NCI-H2029 treated with DMSO at 0.1 percent for 48 hours (cell line): ENCODE measurements at regions not wholly inside any gene's neighbourhood (a gene's known extent, or its start where the extent isn't known, plus 50 kb on each side); places are given as distances from the start of the nearest gene placed in this dataset.

Source experiments
- DNase-seq: peaks from one replicate; lab custom pipeline; 2025; lab: John Stamatoyannopoulos, UW

DNA sequence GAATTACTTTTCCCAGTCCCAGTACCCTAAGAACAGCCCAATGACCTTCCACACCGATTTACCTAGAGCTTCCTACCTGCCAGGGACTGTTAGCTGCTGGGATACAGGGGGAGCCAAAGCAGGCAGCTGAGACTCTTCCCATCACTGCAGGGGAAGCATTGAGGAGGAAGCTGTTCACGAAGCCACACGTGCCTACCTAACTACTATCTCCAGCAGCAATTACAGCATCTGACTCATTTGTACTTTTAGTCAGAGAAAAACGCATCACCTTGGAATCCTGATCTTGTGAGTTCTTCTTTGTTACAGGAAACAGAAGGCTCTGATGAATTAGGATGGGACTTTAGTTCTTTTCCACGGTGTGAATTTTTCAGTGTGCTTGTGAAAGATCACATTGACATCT is 113.7 kb upstream of the DHX40 start:
- DNase-seq: no peak

DNA sequence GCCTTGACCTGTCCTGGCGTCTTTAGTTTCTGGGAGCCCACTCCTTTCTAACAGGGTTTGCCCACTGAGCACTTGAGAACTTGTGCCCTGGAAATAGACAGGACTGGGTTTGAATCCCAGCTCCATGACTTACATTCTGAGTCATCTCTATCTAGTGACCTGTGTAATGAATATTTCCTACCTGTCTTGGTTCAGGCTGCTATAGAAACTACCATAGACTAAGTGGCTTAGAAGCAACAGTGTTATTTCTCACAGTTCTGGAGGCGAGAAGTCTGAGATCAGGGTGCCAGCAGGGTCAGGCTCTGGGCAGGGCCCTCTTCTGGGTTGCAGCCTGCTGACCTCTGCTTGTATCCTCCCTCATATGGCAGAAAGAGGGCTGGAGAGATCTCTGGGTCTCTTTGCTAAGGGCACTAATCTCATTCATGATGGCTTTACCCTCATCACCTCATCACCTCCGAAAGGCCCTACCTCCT is 110.7 kb upstream of the DHX40 start:
- no peak for DNase-seq

- DNase-seq: no peak
These were observed 109.0 kb upstream of the DHX40 start for GRCh38 chr17:59456428-59456827.

- DNase-seq: peak; percentile 39
These were observed 108.3 kb upstream of the DHX40 start for GRCh38 chr17:59456923-59457615.

GRCh38 chr17:59462385-59462784 is 103.0 kb upstream of the DHX40 start:
- DNase-seq: no peak

DNA sequence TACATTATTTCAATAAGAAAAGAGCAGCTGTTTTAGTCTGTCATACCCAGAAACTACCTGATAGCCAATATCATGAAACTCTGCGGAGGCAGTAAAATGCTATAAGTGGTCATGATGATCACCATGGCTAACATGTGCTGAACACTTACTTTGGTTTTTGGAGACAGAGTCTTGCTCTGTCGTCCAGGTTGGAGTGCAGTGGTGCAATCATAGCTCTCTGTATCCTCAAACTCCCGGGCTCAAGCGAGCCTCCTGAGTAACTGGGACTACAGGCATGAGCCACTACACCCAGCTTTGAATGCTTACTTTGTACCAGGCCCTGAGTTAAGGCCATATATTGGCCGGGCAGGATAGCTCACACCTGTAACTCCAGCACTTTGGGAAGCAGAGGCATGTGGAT is 101.2 kb upstream of the DHX40 start:
- DNase-seq: no peak

GRCh38 chr17:59465949-59466307 is 99.5 kb upstream of the DHX40 start:
- DNase-seq: no peak

DNA sequence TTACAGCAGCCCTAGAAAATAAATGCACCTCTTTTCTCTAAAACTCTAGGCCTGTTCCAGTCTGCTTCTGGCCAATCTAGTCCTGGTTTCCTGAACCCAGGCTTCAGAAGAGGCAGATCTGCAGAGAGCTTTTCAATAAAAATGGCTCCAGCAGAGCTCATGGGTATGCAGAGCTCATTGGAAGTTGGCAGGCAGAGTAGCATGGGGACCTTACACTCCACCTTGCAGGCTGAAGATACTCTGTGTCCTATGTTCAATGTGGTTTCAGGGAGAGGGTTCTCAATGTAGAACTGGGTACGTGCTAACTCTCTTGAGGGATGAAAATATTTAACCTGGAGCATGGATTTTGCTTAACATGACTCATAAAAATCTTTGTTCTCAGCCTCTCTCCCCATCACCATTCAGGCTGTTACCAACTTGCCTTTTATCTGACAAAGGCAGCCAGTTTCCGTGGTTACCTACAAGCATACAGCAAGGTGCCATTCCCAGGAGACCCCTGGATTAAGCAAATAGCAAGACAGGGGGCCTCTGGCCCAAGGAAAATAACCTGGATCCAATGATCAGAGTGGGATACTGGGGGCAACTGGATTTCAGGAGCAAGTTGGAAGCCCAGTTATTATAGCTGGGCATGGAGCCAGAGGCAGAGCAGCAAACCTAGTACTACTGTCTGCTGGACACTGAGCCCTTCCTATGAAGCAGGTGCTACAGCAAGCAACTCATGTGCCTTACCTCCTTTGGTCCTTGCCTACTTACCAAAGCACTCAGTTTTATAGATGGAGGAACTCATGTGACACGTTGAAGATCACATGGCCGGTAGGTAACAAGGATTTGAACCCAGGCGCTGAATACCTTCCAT is 98.2 kb upstream of the DHX40 start:
- no peak for DNase-seq

DNA sequence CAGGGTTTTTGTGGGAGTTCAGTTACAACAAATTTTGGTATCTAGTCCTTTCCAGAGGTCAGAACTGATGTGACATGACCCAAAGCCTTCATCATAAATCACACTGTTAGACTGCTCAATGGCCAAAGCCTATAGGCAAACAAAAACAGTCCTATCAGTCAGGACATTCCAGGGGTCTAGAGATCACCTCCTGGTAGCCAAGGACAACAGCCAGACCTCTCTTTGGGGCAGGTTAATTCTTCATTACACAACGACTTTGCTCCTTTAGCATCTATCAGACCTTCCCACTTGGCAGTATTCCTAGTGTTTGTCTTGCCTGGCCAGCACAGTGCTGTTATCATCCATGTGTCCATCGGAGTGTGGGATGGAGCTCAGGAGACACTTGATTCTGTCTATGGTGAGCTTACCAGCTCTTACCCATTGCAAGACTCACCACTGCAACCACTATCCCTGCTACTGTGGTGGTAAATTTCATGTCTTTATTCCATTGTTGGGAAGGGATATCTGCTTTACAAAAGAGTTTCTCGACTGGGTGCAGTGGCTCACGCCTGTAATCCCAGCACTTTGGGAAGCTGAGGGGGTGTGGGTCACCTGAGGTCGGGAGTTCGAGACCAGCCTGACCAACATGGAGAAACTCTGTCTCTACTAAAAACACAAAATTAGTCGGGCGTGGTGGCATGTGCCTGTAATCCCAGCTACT is 95.5 kb upstream of the DHX40 start:
- no peak for DNase-seq

DNA sequence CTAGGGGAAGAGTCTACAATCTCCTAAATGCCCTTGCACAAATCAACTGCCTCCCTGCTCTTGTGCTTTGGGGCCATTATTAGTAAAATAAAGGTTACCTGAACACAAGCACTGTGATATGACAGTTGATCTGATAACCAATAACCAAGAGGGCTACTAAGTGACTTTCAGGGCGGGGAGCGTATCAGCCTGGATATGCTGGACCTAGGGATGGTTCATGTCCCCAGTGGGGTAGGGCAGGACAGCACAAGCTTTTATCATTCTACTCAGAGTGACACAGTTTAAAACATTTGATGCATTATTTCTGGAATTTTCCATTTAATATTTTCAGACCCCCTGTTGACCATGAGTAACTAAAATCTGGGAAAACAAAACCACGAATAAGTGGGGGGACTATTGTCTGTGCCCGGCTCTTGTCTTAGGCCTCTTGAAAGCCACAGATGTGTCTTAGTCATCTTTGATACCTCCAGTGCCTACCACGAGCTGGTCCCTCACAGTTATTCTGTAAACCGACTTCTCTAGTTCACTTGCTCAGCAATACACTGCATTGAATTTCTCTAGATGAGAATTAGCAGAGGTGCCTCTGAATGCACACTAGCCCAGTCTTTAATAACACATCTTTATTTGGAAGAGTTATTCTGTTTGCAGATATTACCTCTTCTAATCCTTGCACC is 94.6 kb upstream of the DHX40 start:
- DNase-seq: no peak

- no peak for DNase-seq
These were observed 89.0 kb upstream of the DHX40 start for GRCh38 chr17:59476413-59476812.

GRCh38 chr17:59479141-59479540 is 86.3 kb upstream of the DHX40 start:
- DNase-seq: no peak

GRCh38 chr17:59483860-59484259 is 81.5 kb upstream of the DHX40 start:
- no peak for DNase-seq

DNA sequence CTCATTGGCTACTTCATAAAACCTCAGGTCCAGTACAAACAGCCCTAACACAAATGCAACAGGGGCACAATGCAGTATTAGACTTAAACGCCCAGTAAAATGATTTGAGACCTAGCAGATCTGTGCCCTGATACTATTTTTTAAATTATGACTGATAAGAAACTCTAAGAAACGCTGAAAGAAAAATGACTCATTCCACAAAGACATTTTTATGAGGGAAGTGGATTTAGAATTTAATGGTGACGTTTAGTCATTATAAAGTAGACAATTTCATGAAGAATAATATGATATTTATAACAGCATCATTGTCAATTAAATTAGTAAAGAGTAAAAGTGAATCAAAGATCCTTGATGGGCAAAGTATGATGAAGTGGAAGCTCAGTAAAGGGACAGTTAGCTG is 80.4 kb upstream of the DHX40 start:
- DNase-seq: no peak

DNA sequence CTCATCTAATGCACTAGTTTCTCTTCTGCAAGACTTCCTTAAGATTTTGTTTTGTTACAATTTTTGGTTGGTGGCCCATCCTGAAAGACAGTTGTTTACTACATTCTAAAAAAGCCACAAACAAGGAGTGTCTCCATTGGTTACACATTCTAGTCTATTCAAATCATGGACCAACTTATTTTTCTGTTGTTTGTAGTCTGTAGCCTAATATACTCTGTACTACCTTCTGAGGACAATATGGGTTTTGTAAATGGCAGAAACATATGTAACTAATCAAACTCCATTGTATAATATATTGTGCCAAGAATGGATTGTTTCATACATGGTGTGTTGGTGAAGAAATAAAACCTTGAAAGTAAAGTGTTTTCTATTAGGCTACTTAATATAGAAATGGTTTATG is 79.5 kb upstream of the DHX40 start:
- DNase-seq: no peak

DNA sequence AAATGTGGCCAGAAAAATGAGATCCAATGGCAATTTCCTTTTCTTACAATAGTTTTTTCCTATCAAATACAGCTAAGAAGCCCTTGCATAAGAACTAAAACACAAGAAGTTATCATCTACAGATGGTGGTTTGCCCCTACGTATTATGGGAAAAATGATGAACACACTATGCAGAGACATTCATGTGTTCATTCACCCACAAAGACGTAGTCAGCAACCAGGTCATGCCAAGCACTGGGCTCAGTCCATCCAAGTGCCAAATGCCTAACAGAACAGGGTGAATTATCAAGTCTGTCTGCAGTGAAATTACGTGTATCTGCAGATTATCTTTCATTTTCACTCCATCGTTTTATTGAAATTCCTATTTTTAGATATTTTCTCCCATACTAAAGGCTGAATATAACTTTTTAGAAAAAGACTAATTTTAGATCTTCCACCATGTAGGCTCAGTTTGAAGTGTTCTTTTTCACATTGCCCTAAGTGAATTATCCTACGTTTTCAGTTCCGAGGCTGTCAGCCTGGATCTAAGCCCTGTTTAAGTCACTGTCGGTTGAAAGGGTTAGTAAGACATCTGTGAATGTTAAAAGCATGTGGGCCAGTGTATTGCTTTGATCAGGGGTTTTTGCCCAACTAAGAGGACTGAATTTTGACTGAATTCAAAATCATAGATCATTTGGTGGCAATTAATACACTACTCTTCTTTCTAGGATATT is 78.1 kb upstream of the DHX40 start:
- no peak for DNase-seq

DNA sequence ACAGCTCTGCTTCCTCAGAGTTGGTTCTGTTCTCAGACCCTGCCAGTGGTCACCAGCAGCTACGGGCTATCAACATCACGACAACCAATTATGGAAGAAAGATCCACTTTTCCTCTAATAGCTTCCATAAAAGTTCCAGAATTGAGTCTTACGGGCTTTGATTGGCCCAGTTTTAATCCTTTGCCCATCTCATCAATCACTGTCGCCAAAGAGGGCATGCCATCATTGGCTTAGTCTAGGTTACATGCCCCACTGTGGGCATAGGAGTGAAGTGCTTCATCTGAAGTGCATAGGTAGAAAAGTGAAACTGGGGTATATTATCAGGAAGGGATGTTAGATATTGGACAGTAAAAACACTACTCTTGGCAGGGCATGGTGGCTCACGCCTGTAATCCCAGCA is 76.6 kb upstream of the DHX40 start:
- no peak for DNase-seq

- no peak for DNase-seq
These were observed 75.2 kb upstream of the DHX40 start for GRCh38 chr17:59490216-59490615.

DNA sequence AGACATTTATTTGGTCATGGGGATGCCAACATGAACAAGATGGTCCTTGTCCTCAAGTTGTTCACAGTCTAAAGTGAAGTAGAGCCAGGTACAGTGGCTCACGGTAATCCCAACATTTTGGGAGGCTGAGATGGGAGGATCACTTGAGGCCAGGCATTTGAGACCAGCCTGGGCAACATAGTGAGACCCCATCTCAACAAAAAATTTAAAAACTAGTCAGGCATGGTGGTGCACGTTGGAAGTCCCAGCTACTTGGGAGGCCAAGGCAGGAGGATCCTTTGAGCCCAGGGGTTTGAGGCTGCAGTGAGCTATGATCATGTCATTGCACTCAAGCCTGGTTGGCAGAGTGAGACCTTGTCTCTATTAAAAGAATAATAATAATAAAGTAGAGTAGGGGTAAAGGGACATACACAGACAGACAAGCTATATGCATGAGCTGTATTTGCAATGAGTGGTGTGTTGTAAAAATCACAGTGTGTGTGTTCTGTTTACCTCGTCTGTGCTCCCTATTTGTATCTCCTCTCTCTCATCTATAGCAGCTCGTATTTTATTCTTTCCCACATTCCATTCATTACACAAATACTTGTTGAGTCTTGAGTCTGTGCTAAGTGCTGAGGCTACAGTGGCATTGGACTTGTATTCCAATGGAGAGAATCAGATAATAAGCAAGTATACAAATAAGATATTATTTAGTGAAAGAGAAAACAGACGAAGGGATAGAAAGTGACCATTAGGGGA is 73.9 kb upstream of the DHX40 start:
- no peak for DNase-seq

DNA sequence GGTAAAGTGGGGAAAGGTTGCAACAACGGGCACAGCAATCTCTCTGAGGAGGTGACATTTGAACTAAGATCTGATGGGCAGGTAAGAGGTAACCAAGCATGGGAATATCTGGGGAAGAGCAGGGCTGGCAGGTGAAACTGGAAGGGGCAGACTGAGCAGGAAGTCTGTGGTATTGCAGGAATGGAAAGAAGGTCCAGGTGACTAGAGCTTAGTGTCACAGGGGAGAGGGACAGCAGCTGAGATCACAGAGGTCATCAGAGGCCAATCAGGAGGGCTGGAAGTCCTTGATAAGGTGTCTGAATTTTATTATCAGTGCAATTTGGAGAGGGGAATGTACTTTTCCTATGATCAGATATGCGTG is 73.3 kb upstream of the DHX40 start:
- no peak for DNase-seq

GRCh38 chr17:59493867-59494266 is 71.5 kb upstream of the DHX40 start:
- no peak for DNase-seq
